Testis (tissue), 2 donors: ENCODE measurements at regions not wholly inside any gene's neighbourhood (a gene's known extent, or its start where the extent isn't known, plus 50 kb on each side); places are given as distances from the start of the nearest gene placed in this dataset.
A peak's percentile ranks its signal among the peaks of the same experiment; 100 is the strongest.
"Not testable (repeated sequence)": the region's sequence is repeated elsewhere in the genome, so short reads cannot be mapped to it uniquely, and the experiment has no call there.

Experiments
- DNase-seq: peaks from one replicate; pipeline ENCODE4 v3.0.0-alpha.2; 2019
- H3K27ac ChIP-seq, 2 donors: fragments of 200-600 bp; sonication (generic); one replicate each; pipeline ENCODE4 v1.5.1; 2019
- H3K27me3 ChIP-seq: fragments of 200-600 bp; sonication (generic); one replicate; pipeline ENCODE4 v1.5.1; 2019
- H3K36me3 ChIP-seq: fragments of 200-600 bp; sonication (generic); one replicate; pipeline ENCODE4 v1.5.1; 2017; ENCODE audit warnings: low read depth; ENCODE audit errors: missing control alignments
- H3K4me1 ChIP-seq: fragments of 200-600 bp; sonication (generic); one replicate; pipeline ENCODE4 v1.5.1; 2019
- H3K4me3 ChIP-seq, 2 donors: fragments of 200-600 bp; sonication (generic); one replicate each; pipeline ENCODE4 v1.5.1; 2017 to 2019
- H3K9me3 ChIP-seq: fragments of 200-600 bp; sonication (generic); one replicate; pipeline ENCODE4 v1.5.1; 2017
- CTCF ChIP-seq, 3 experiments: fragments of 450-650 bp in 2 of 3; fragments of 200-600 bp in 1 of 3; sonication (generic) in 1 of 3; IDR thresholded peaks; one replicate each; pipeline ENCODE4 v1.5.1; 2016 to 2019; ENCODE audit warnings: antibody characterized with exemption in 3 of 3, mild to moderate bottlenecking in 2 of 3, moderate library complexity in 1 of 3
- POLR2A ChIP-seq: fragments of 450-650 bp; IDR thresholded peaks from one replicate; pipeline ENCODE4 v1.6.1; 2017; ENCODE audit warnings: antibody characterized with exemption, mild to moderate bottlenecking, moderate library complexity
- WGBS, 2 donors: methylation state at CpG; one replicate each; pipeline ENCODE4 v1.1.5; 2018; 5-methylcytosine and 5-hydroxymethylcytosine counted together
- intact Hi-C: fragments of 100-400 bp; cut with DNase I; formaldehyde crosslinking; loops from one replicate; pipeline ENCODE4 v1.15.1; 2023; ENCODE audit warnings: low total_unique reads

GRCh38 chr13:71300602-71301001 lies 566.4 kb downstream of the DACH1 start:
- intact Hi-C loops = no loop called here
- no peaks in the 10 kb centered on the region for H3K27me3 ChIP-seq

GRCh38 chr13:71291842-71292146 lies 575.2 kb downstream of the DACH1 start:
- H3K27ac ChIP-seq = no peak overlapping the region
- no peaks in the 10 kb centered on the region for H3K27me3 ChIP-seq
- no peaks in the 10 kb centered on the region for H3K9me3 ChIP-seq
- intact Hi-C loops = no loop called here
- no peaks in the 10 kb centered on the region for H3K4me1 ChIP-seq
- no peak overlapping the region for H3K4me3 ChIP-seq
- no peak for DNase-seq
- no peaks in the 10 kb centered on the region for H3K36me3 ChIP-seq
- WGBS, 2 donors = 83 to 93% methylated on average over 4 of the region's 4 CpGs
- TF ChIP-seq CTCF (IDR thresholded peaks at IDR 0.05) = no peak
- TF ChIP-seq POLR2A = no peak

More at GRCh38 chr13:71300602-71301001, 566.4 kb downstream of the DACH1 start:
- Histone ChIP-seq H3K36me3 (no peaks in the 10 kb centered on the region), H3K27ac (no peak overlapping the region), H3K9me3 (no peaks in the 10 kb centered on the region), H3K4me3 (no peak overlapping the region), H3K4me1 (no peaks in the 10 kb centered on the region)
- DNase-seq = no peak
- TF ChIP-seq POLR2A (no peak), CTCF (IDR thresholded peaks at IDR 0.05) (no peak)

- Histone ChIP-seq H3K27ac (no peak overlapping the region), H3K36me3 (no peaks in the 10 kb centered on the region), H3K4me1 (no peaks in the 10 kb centered on the region), H3K27me3 (no peaks in the 10 kb centered on the region), H3K9me3 (no peaks in the 10 kb centered on the region), H3K4me3 (peak overlapping the region; percentile 10 to 52)
- DNase-seq = peak; percentile 20
- TF ChIP-seq CTCF (IDR thresholded peaks at IDR 0.05) (no peak), POLR2A (no peak)
- intact Hi-C loops = no loop called here
- WGBS, 2 donors = 45 to 51% methylated on average over 10 of the region's 10 CpGs
These were observed 575.8 kb downstream of the DACH1 start for GRCh38 chr13:71290963-71291841.

DNA sequence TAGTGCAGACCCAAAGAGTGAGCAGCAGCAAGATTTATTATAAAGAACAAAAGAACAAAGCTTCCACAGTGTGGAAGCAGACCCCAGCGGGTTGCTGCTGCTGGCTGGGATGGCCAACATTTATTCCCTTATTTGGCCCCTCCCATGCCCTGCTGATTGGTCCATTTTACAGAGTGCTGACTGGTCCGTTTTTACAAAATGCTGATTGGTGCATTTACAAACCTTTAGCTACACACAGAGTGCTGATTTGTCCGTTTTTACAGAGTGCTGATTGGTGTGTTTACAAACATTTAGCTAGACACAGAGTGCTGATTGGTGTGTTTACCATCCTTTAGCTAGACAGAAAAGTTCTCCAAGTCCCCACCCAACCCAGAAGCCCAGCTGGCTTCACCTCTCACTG lies 577.0 kb downstream of the DACH1 start:
- peak overlapping the region in 1 of 2 donors; percentile 1 for H3K4me3 ChIP-seq
- DNase-seq = peak; percentile 46
- H3K27me3 ChIP-seq, H3K4me1 ChIP-seq, H3K9me3 ChIP-seq, H3K27ac ChIP-seq, intact Hi-C loops, H3K36me3 ChIP-seq: not testable (repeated sequence)
- 53 to 82% methylated on average over 3 of the region's 3 CpGs for WGBS, 2 donors

DNA sequence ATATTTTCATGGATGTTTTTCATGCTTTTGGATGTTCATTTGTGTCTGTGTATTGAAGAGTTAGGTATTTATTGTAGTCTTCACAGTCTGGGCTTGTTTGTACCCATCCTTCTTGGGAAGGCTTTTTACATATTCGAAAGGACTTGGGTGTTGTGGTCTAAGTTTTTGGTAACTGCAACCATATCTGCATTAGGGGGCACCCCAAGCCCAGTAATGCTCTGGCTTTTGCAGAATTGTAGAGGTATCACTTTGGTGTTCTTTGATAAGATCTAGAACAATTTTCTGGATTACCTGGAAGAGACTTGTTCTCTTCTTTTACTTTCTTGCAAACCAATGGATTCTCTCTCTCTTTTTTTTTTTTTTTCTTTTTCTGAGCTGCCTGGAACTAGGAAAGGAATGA lies 581.3 kb downstream of the DACH1 start:
- Histone ChIP-seq H3K4me1 (no peaks in the 10 kb centered on the region), H3K9me3 (no peaks in the 10 kb centered on the region), H3K36me3 (no peaks in the 10 kb centered on the region), H3K27me3 (no peaks in the 10 kb centered on the region), H3K4me3 (no peak overlapping the region), H3K27ac (no peak overlapping the region)
- DNase-seq = no peak
- no peak for TF ChIP-seq CTCF (IDR thresholded peaks at IDR 0.05)
- no peak for TF ChIP-seq POLR2A
- WGBS, 2 donors = 88 to 100% methylated on average over 1 of the region's 1 CpG
- intact Hi-C loops = no loop called here
